Caco-2 (cell line): ENCODE measurements at regions not wholly inside any gene's neighbourhood (a gene's known extent, or its start where the extent isn't known, plus 50 kb on each side); places are given as distances from the start of the nearest gene placed in this dataset.

Experiments used
- BruUV-seq: library from RNA; stranded (reverse); fragments of 400-500 nt; replicated peaks from 2 replicates; lab custom pipeline; 2021; lab: Mats Ljungman, UMichigan
- CTCF ChIA-PET: fragments of 300-600 bp; sonication (Branson Sonifier 250); formaldehyde crosslinking; loops from one replicate; lab custom pipeline; 2022; ENCODE audit warnings: antibody characterized with exemption; lab: Charles Lee
- POLR2A ChIA-PET: fragments of 300-600 bp; sonication (Branson Sonifier 250); formaldehyde crosslinking; loops from one replicate; lab custom pipeline; 2022; ENCODE audit warnings: antibody characterized with exemption; lab: Charles Lee
- DNase-seq, 2 experiments: peaks; one replicate each; pipeline versions ENCODE4 v3.0.0 to v3.0.0-alpha.2; 2020 to 2022
- H3K27me3 ChIP-seq: replicated peaks from 2 replicates; pipeline ENCODE4 v1.6.0; 2011; ENCODE audit warnings: low read length; ENCODE audit not compliant: control insufficient read depth, insufficient read depth
- H3K36me3 ChIP-seq: 2 replicates; pipeline ENCODE4 v1.5.1; 2011; ENCODE audit warnings: low read length; ENCODE audit not compliant: control insufficient read depth, insufficient read depth
- H3K4me1 ChIP-seq: fragments of 250-450 bp; sonication (Bioruptor Pico); 2 replicates; pipeline ENCODE4 v1.5.1; 2020; ENCODE audit warnings: mild to moderate bottlenecking
- H3K4me3 ChIP-seq: 2 replicates; pipeline ENCODE4 v1.5.1; 2011; ENCODE audit warnings: low read depth, mild to moderate bottlenecking, control low read depth, low read length
- H3K9me3 ChIP-seq: fragments of 250-450 bp; sonication (Bioruptor Pico); 2 replicates; pipeline ENCODE4 v1.5.1; 2020; ENCODE audit warnings: mild to moderate bottlenecking, moderate library complexity
- H3K27ac Mint-ChIP-seq: one replicate; pipeline ENCODE4 v1.8.0; 2022; ENCODE audit warnings: mixed read lengths; ENCODE audit not compliant: unreplicated experiment
- H3K27me3 Mint-ChIP-seq: one replicate; pipeline ENCODE4 v1.8.0; 2022; ENCODE audit warnings: mixed read lengths; ENCODE audit not compliant: insufficient read depth, unreplicated experiment
- H3K36me3 Mint-ChIP-seq: one replicate; pipeline ENCODE4 v1.8.0; 2022; ENCODE audit warnings: mild to moderate bottlenecking, mixed read lengths; ENCODE audit not compliant: insufficient read depth, unreplicated experiment
- H3K4me1 Mint-ChIP-seq: one replicate; pipeline ENCODE4 v1.8.0; 2022; ENCODE audit warnings: low read depth, mixed read lengths; ENCODE audit not compliant: unreplicated experiment
- H3K4me3 Mint-ChIP-seq: one replicate; pipeline ENCODE4 v1.8.0; 2022; ENCODE audit warnings: mild to moderate bottlenecking, moderate library complexity, mixed read lengths; ENCODE audit not compliant: unreplicated experiment
- H3K9me3 Mint-ChIP-seq: one replicate; pipeline ENCODE4 v1.8.0; 2022; ENCODE audit warnings: mixed read lengths; ENCODE audit not compliant: unreplicated experiment
- intact Hi-C: fragments of 100-400 bp; cut with micrococcal nuclease; formaldehyde crosslinking; loops from one replicate; pipeline ENCODE4 v1.10.0; 2022; ENCODE audit not compliant: unreplicated experiment
- TF ChIP-seq, protein P1 (sequence below), 2 experiments: fragments of 200-600 bp in 1 of 2; IDR thresholded peaks; 1 replicate in 1 of 2; 2 replicates in 1 of 2; pipeline versions ENCODE4 v1.5.1 to v1.8.0; 2011 to 2022; ENCODE audit warnings: antibody characterized with exemption in 1 of 2, control low read depth in 1 of 2, inconsistent platforms in 1 of 2, low read depth in 1 of 2, low read length in 1 of 2, mild to moderate bottlenecking in 1 of 2, moderate library complexity in 1 of 2; ENCODE audit not compliant: insufficient read depth in 1 of 2, severe bottlenecking in 1 of 2, unreplicated experiment in 1 of 2

- Mint-ChIP-seq H3K27me3 (peaks cover 22% of the 10 kb centered on the region), H3K27ac (no peak overlapping the region), H3K4me3 (no peak overlapping the region), H3K4me1 (no peaks in the 10 kb centered on the region), H3K9me3 (peaks cover 14% of the 10 kb centered on the region), H3K36me3 (no peaks in the 10 kb centered on the region)
- no peak for DNase-seq
- no peak overlapping the region for H3K4me3 ChIP-seq
- no peaks in the 10 kb centered on the region for H3K9me3 ChIP-seq
- no peaks in the 10 kb centered on the region for H3K36me3 ChIP-seq
- no peaks in the 10 kb centered on the region for H3K27me3 ChIP-seq
- intact Hi-C loops = no loop called here
- TF ChIP-seq, protein P1, sequence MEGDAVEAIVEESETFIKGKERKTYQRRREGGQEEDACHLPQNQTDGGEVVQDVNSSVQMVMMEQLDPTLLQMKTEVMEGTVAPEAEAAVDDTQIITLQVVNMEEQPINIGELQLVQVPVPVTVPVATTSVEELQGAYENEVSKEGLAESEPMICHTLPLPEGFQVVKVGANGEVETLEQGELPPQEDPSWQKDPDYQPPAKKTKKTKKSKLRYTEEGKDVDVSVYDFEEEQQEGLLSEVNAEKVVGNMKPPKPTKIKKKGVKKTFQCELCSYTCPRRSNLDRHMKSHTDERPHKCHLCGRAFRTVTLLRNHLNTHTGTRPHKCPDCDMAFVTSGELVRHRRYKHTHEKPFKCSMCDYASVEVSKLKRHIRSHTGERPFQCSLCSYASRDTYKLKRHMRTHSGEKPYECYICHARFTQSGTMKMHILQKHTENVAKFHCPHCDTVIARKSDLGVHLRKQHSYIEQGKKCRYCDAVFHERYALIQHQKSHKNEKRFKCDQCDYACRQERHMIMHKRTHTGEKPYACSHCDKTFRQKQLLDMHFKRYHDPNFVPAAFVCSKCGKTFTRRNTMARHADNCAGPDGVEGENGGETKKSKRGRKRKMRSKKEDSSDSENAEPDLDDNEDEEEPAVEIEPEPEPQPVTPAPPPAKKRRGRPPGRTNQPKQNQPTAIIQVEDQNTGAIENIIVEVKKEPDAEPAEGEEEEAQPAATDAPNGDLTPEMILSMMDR (IDR thresholded peaks at IDR 0.05; ENCODE audit: insufficient read depth in 1 of 2, low read depth in 1 of 2, low read length in 1 of 2, severe bottlenecking in 1 of 2, unreplicated experiment in 1 of 2) = no peak
- ChIA-PET CTCF (interaction anchor here (0.6 kb wide), 1 partner anchor 255 kb away, joined by 3 read pairs; the partner anchor contains the start of gene KCNG1), POLR2A (no interaction called here)
- BruUV-seq = no TSS peak
- no peaks in the 10 kb centered on the region for H3K4me1 ChIP-seq
Observed at GRCh38 chr20:51277961-51278360, 255.1 kb upstream of the KCNG1 start.

DNA sequence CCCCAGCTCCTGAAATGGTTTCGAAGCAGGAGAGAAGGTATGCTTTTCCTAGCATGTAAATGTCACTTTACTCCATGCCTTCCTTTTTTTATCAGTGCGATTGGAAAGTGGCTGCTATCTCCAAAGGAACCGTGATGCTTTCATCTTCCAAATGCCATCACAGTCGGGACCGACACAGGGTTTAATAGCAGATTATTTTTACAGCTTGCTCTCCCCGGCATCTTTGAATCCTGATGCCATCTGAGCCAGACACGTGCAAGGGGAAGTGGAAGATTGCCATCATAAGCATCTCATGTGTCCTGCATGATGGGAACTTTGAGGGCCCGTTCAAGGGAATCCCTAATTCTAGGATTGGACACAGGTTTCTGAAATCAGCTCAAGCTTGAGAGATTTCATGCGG lies 253.4 kb upstream of the KCNG1 start:
- no peak overlapping the region for H3K4me3 ChIP-seq
- no peak overlapping the region for H3K4me3 Mint-ChIP-seq
- no peaks in the 10 kb centered on the region for H3K36me3 Mint-ChIP-seq
- H3K27ac Mint-ChIP-seq = no peak overlapping the region
- no peaks in the 10 kb centered on the region for H3K27me3 ChIP-seq
- H3K9me3 Mint-ChIP-seq = peaks cover 14% of the 10 kb centered on the region
- H3K4me1 ChIP-seq = no peaks in the 10 kb centered on the region
- DNase-seq = peak in 1 of 2 experiments; percentile 25
- intact Hi-C loops = no loop called here
- TF ChIP-seq, protein P1 (IDR thresholded peaks at IDR 0.05; ENCODE audit: insufficient read depth in 1 of 2, low read depth in 1 of 2, low read length in 1 of 2, severe bottlenecking in 1 of 2, unreplicated experiment in 1 of 2) = no peak
- POLR2A ChIA-PET = no interaction called here
- 0 out of 2 replicates have a peak, but pooled peaks cover 6% of the 10 kb centered on the region for H3K9me3 ChIP-seq
- no peaks in the 10 kb centered on the region for H3K36me3 ChIP-seq
- no TSS peak for BruUV-seq
- no peaks in the 10 kb centered on the region for H3K4me1 Mint-ChIP-seq
- CTCF ChIA-PET = interaction anchor here (1.1 kb wide), 1 partner anchor 289 kb away, joined by 4 read pairs; no protein-coding TSS in a partner anchor
- peaks cover 25% of the 10 kb centered on the region for H3K27me3 Mint-ChIP-seq

- no peaks in the 10 kb centered on the region for H3K4me1 Mint-ChIP-seq
- H3K27ac Mint-ChIP-seq = no peak overlapping the region
- Histone ChIP-seq H3K36me3 (no peaks in the 10 kb centered on the region), H3K27me3 (no peaks in the 10 kb centered on the region), H3K4me1 (no peaks in the 10 kb centered on the region), H3K4me3 (no peak overlapping the region), H3K9me3 (0 out of 2 replicates have a peak, but pooled peaks cover 6% of the 10 kb centered on the region)
- peaks cover 14% of the 10 kb centered on the region for H3K9me3 Mint-ChIP-seq
- DNase-seq = no peak
- TF ChIP-seq, protein P1 (IDR thresholded peaks at IDR 0.05; ENCODE audit: insufficient read depth in 1 of 2, low read depth in 1 of 2, low read length in 1 of 2, severe bottlenecking in 1 of 2, unreplicated experiment in 1 of 2) = no peak
- no peaks in the 10 kb centered on the region for H3K36me3 Mint-ChIP-seq
- intact Hi-C loops = no loop called here
- BruUV-seq = no TSS peak
- H3K4me3 Mint-ChIP-seq = no peak overlapping the region
- ChIA-PET POLR2A (no interaction called here), CTCF (interaction anchor here (0.8 to 1.1 kb wide), 2 partner anchors 288 to 464 kb away, joined by 3 to 4 read pairs; no protein-coding TSS in a partner anchor)
- H3K27me3 Mint-ChIP-seq = peaks cover 25% of the 10 kb centered on the region
Observed at GRCh38 chr20:51275826-51276225, 252.9 kb upstream of the KCNG1 start.
